ENCODE measurements at regions not wholly inside any gene's neighbourhood (a gene's known extent, or its start where the extent isn't known, plus 50 kb on each side); places are given as distances from the start of the nearest gene placed in this dataset.

GRCh38 chr10:94125856-94126255, 132.1 kb downstream of the PLCE1 start:
- ATAC-seq (replicated peaks in 1 of 4) (no peak), DNase-seq (no peak)
- no peak overlapping the region for H3K4me3 ChIP-seq (ENCODE audit: control insufficient read depth in 1 of 2, extremely low read depth in 1 of 2, low read length in 1 of 2)
- Mint-ChIP-seq H3K4me3 (no peak overlapping the region), H3K9me3 (no peaks in the 10 kb centered on the region), H3K27ac (no peak overlapping the region), H3K4me1 (no peaks in the 10 kb centered on the region), H3K36me3 (no peaks in the 10 kb centered on the region), H3K27me3 (peaks cover 0 to 1% of the 10 kb centered on the region in 2 donors)
- H3K27me3 ChIP-seq (replicated peaks in 1 of 2; ENCODE audit: control insufficient read depth in 2 of 2, extremely low read depth in 1 of 2, insufficient read depth in 2 of 2, low read length in 1 of 2), result no peaks in the 10 kb centered on the region
- H3K27ac ChIP-seq (ENCODE audit: low read length), result no peak overlapping the region
- no peaks in the 10 kb centered on the region for H3K36me3 ChIP-seq (ENCODE audit: control insufficient read depth in 2 of 2, extremely low read depth in 1 of 2, insufficient read depth in 1 of 2, low read length in 1 of 2)
- ChIA-PET POLR2A (no interaction called here), CTCF (no interaction called here)
- H3K4me1 ChIP-seq (ENCODE audit: control insufficient read depth in 1 of 2, extremely low read depth in 1 of 2, insufficient read depth in 2 of 2, low read length in 2 of 2), result no peaks in the 10 kb centered on the region
- no peaks in the 10 kb centered on the region for H3K9me3 ChIP-seq

- Mint-ChIP-seq H3K9me3 (no peaks in the 10 kb centered on the region), H3K27ac (no peak overlapping the region), H3K27me3 (peaks cover 0 to 1% of the 10 kb centered on the region in 2 donors), H3K4me3 (no peak overlapping the region), H3K4me1 (no peaks in the 10 kb centered on the region), H3K36me3 (no peaks in the 10 kb centered on the region)
- POLR2A ChIA-PET, result interaction anchor here in 1 of 2 donors (0.6 kb wide), 1 partner anchor 34 kb away, joined by 3 read pairs; no protein-coding TSS in a partner anchor
- Histone ChIP-seq H3K27ac (ENCODE audit: low read length) (no peak overlapping the region), H3K27me3 (replicated peaks in 1 of 2; ENCODE audit: control insufficient read depth in 2 of 2, extremely low read depth in 1 of 2, insufficient read depth in 2 of 2, low read length in 1 of 2) (peaks cover 0 to 3% of the 10 kb centered on the region in 2 experiments), H3K4me3 (ENCODE audit: control insufficient read depth in 1 of 2, extremely low read depth in 1 of 2, low read length in 1 of 2) (no peak overlapping the region), H3K9me3 (no peaks in the 10 kb centered on the region), H3K4me1 (ENCODE audit: control insufficient read depth in 1 of 2, extremely low read depth in 1 of 2, insufficient read depth in 2 of 2, low read length in 2 of 2) (no peaks in the 10 kb centered on the region), H3K36me3 (ENCODE audit: control insufficient read depth in 2 of 2, extremely low read depth in 1 of 2, insufficient read depth in 1 of 2, low read length in 1 of 2) (no peaks in the 10 kb centered on the region)
- 78% methylated on average over 1 of the region's 2 CpGs for WGBS (ENCODE audit: insufficient coverage)
- no peak for ATAC-seq (replicated peaks in 1 of 4)
- CTCF ChIA-PET, result no interaction called here
- no peak for DNase-seq
Observed at GRCh38 chr10:94129393-94130130, 135.8 kb downstream of the PLCE1 start.

- no peak for DNase-seq
- H3K27me3 Mint-ChIP-seq, result peaks cover 1 to 3% of the 10 kb centered on the region in 2 donors
- H3K27ac ChIP-seq (ENCODE audit: low read length), result no peak overlapping the region
- no peak for ATAC-seq (replicated peaks in 1 of 4)
- no peaks in the 10 kb centered on the region for H3K9me3 ChIP-seq
- no peak overlapping the region for H3K4me3 Mint-ChIP-seq
- WGBS (ENCODE audit: insufficient coverage), result 100% methylated on average over 2 of the region's 3 CpGs
- no peaks in the 10 kb centered on the region for H3K36me3 Mint-ChIP-seq
- H3K36me3 ChIP-seq (ENCODE audit: control insufficient read depth in 2 of 2, extremely low read depth in 1 of 2, insufficient read depth in 1 of 2, low read length in 1 of 2), result no peaks in the 10 kb centered on the region
- H3K4me1 Mint-ChIP-seq, result no peaks in the 10 kb centered on the region
- H3K27me3 ChIP-seq (replicated peaks in 1 of 2; ENCODE audit: control insufficient read depth in 2 of 2, extremely low read depth in 1 of 2, insufficient read depth in 2 of 2, low read length in 1 of 2), result peaks cover 0 to 3% of the 10 kb centered on the region in 2 experiments
- no peaks in the 10 kb centered on the region for H3K4me1 ChIP-seq (ENCODE audit: control insufficient read depth in 1 of 2, extremely low read depth in 1 of 2, insufficient read depth in 2 of 2, low read length in 2 of 2)
- no peak overlapping the region for H3K4me3 ChIP-seq (ENCODE audit: control insufficient read depth in 1 of 2, extremely low read depth in 1 of 2, low read length in 1 of 2)
- POLR2A ChIA-PET, result no interaction called here
- no peaks in the 10 kb centered on the region for H3K9me3 Mint-ChIP-seq
- no peak overlapping the region for H3K27ac Mint-ChIP-seq
- CTCF ChIA-PET, result no interaction called here
Observed at GRCh38 chr10:94131885-94132284, 138.2 kb downstream of the PLCE1 start.

GRCh38 chr10:94133239-94133638, 139.5 kb downstream of the PLCE1 start:
- Mint-ChIP-seq H3K4me1 (no peaks in the 10 kb centered on the region), H3K27ac (no peak overlapping the region), H3K9me3 (no peaks in the 10 kb centered on the region), H3K4me3 (no peak overlapping the region), H3K27me3 (peaks cover 1 to 3% of the 10 kb centered on the region in 2 donors), H3K36me3 (no peaks in the 10 kb centered on the region)
- H3K4me1 ChIP-seq (ENCODE audit: control insufficient read depth in 1 of 2, extremely low read depth in 1 of 2, insufficient read depth in 2 of 2, low read length in 2 of 2), result no peaks in the 10 kb centered on the region
- DNase-seq, result no peak
- H3K36me3 ChIP-seq (ENCODE audit: control insufficient read depth in 2 of 2, extremely low read depth in 1 of 2, insufficient read depth in 1 of 2, low read length in 1 of 2), result no peaks in the 10 kb centered on the region
- POLR2A ChIA-PET, result no interaction called here
- no peaks in the 10 kb centered on the region for H3K9me3 ChIP-seq
- CTCF ChIA-PET, result no interaction called here
- peaks cover 0 to 3% of the 10 kb centered on the region in 2 experiments for H3K27me3 ChIP-seq (replicated peaks in 1 of 2; ENCODE audit: control insufficient read depth in 2 of 2, extremely low read depth in 1 of 2, insufficient read depth in 2 of 2, low read length in 1 of 2)
- H3K4me3 ChIP-seq (ENCODE audit: control insufficient read depth in 1 of 2, extremely low read depth in 1 of 2, low read length in 1 of 2), result no peak overlapping the region
- H3K27ac ChIP-seq (ENCODE audit: low read length), result no peak overlapping the region
- ATAC-seq (replicated peaks in 1 of 4), result no peak

GRCh38 chr10:94137747-94138146, 144.0 kb downstream of the PLCE1 start:
- no peak overlapping the region for H3K4me3 ChIP-seq (ENCODE audit: control insufficient read depth in 1 of 2, extremely low read depth in 1 of 2, low read length in 1 of 2)
- peaks cover 0 to 3% of the 10 kb centered on the region in 2 experiments for H3K27me3 ChIP-seq (replicated peaks in 1 of 2; ENCODE audit: control insufficient read depth in 2 of 2, extremely low read depth in 1 of 2, insufficient read depth in 2 of 2, low read length in 1 of 2)
- H3K36me3 Mint-ChIP-seq, result no peaks in the 10 kb centered on the region
- H3K27ac ChIP-seq (ENCODE audit: low read length), result no peak overlapping the region
- DNase-seq (no peak), ATAC-seq (replicated peaks in 1 of 4) (no peak)
- ChIA-PET POLR2A (no interaction called here), CTCF (no interaction called here)
- H3K9me3 ChIP-seq, result no peaks in the 10 kb centered on the region
- H3K27me3 Mint-ChIP-seq, result peaks cover 0 to 3% of the 10 kb centered on the region in 2 donors
- H3K27ac Mint-ChIP-seq, result no peak overlapping the region
- H3K9me3 Mint-ChIP-seq, result peaks cover 0 to 3% (median 0%) of the 10 kb centered on the region in 3 donors
- no peaks in the 10 kb centered on the region for H3K36me3 ChIP-seq (ENCODE audit: control insufficient read depth in 2 of 2, extremely low read depth in 1 of 2, insufficient read depth in 1 of 2, low read length in 1 of 2)
- H3K4me3 Mint-ChIP-seq, result no peak overlapping the region
- 76% methylated on average over 2 of the region's 2 CpGs for WGBS (ENCODE audit: insufficient coverage)
- no peaks in the 10 kb centered on the region for H3K4me1 Mint-ChIP-seq
- H3K4me1 ChIP-seq (ENCODE audit: control insufficient read depth in 1 of 2, extremely low read depth in 1 of 2, insufficient read depth in 2 of 2, low read length in 2 of 2), result no peaks in the 10 kb centered on the region

- Histone ChIP-seq H3K4me3 (ENCODE audit: control insufficient read depth in 1 of 2, extremely low read depth in 1 of 2, low read length in 1 of 2) (no peak overlapping the region), H3K27me3 (replicated peaks in 1 of 2; ENCODE audit: control insufficient read depth in 2 of 2, extremely low read depth in 1 of 2, insufficient read depth in 2 of 2, low read length in 1 of 2) (peaks cover 0 to under 1% of the 10 kb centered on the region in 2 experiments), H3K27ac (ENCODE audit: low read length) (no peak overlapping the region), H3K9me3 (no peaks in the 10 kb centered on the region), H3K4me1 (ENCODE audit: control insufficient read depth in 1 of 2, extremely low read depth in 1 of 2, insufficient read depth in 2 of 2, low read length in 2 of 2) (no peaks in the 10 kb centered on the region), H3K36me3 (ENCODE audit: control insufficient read depth in 2 of 2, extremely low read depth in 1 of 2, insufficient read depth in 1 of 2, low read length in 1 of 2) (no peaks in the 10 kb centered on the region)
- ATAC-seq (replicated peaks in 1 of 4) (no peak), DNase-seq (no peak)
- 80% methylated on average over 1 of the region's 2 CpGs for WGBS (ENCODE audit: insufficient coverage)
- ChIA-PET POLR2A (no interaction called here), CTCF (no interaction called here)
- no peaks in the 10 kb centered on the region for H3K36me3 Mint-ChIP-seq
- no peaks in the 10 kb centered on the region for H3K4me1 Mint-ChIP-seq
- H3K27ac Mint-ChIP-seq, result no peak overlapping the region
- H3K27me3 Mint-ChIP-seq, result peaks cover 0 to 3% of the 10 kb centered on the region in 2 donors
- H3K4me3 Mint-ChIP-seq, result no peak overlapping the region
- H3K9me3 Mint-ChIP-seq, result peaks cover 0 to 3% (median 0%) of the 10 kb centered on the region in 3 donors
Observed at GRCh38 chr10:94138391-94138790, 144.7 kb downstream of the PLCE1 start.

GRCh38 chr10:94143261-94143660, 149.5 kb downstream of the PLCE1 start:
- Histone ChIP-seq H3K36me3 (ENCODE audit: control insufficient read depth in 2 of 2, extremely low read depth in 1 of 2, insufficient read depth in 1 of 2, low read length in 1 of 2) (no peaks in the 10 kb centered on the region), H3K27ac (ENCODE audit: low read length) (no peak overlapping the region), H3K4me3 (ENCODE audit: control insufficient read depth in 1 of 2, extremely low read depth in 1 of 2, low read length in 1 of 2) (no peak overlapping the region), H3K27me3 (replicated peaks in 1 of 2; ENCODE audit: control insufficient read depth in 2 of 2, extremely low read depth in 1 of 2, insufficient read depth in 2 of 2, low read length in 1 of 2) (no peaks in the 10 kb centered on the region), H3K9me3 (no peaks in the 10 kb centered on the region), H3K4me1 (ENCODE audit: control insufficient read depth in 1 of 2, extremely low read depth in 1 of 2, insufficient read depth in 2 of 2, low read length in 2 of 2) (no peaks in the 10 kb centered on the region)
- no peak for DNase-seq
- Mint-ChIP-seq H3K27me3 (peaks cover 0 to 2% of the 10 kb centered on the region in 2 donors), H3K4me1 (no peaks in the 10 kb centered on the region), H3K27ac (no peak overlapping the region), H3K36me3 (no peaks in the 10 kb centered on the region), H3K4me3 (no peak overlapping the region), H3K9me3 (peaks cover 0 to 7% (median 0%) of the 10 kb centered on the region in 3 donors)
- ATAC-seq (replicated peaks in 1 of 4), result no peak
- CTCF ChIA-PET, result no interaction called here
- POLR2A ChIA-PET, result no interaction called here
